ENCODE measurements at regions not wholly inside any gene's neighbourhood (a gene's known extent, or its start where the extent isn't known, plus 50 kb on each side); places are given as distances from the start of the nearest gene placed in this dataset.
"Not testable (repeated sequence)": the region's sequence is repeated elsewhere in the genome, so short reads cannot be mapped to it uniquely, and the experiment has no call there.

DNA sequence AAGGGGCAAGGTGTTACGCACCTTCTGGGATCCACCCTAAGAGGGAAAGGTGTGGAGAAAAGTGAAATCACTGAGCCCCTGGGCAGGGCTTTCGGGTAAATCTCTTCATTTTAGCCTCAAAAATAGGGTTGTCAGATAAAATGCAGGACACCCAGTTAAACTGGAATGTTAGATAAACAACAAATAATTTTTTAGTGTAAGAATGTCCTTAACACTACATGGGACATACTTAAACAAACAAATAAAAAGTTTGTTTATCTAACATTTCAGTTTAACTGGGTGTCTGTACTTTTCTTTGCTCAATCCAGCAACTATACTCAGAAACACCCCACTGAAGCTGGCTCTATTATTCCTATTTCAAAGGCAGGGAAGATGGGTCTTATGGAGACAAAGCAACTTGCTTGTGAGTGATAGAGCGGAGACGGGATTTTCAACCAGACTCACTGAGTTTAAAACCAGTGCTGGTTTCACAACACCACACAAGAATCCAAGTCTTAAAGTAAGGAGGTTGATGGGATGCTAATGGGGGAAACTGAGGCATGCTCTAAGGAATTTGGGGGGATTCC, 144.8 kb upstream of the RBPJ start:
- no peak for DNase-seq (ENCODE audit: low read depth)

DNA sequence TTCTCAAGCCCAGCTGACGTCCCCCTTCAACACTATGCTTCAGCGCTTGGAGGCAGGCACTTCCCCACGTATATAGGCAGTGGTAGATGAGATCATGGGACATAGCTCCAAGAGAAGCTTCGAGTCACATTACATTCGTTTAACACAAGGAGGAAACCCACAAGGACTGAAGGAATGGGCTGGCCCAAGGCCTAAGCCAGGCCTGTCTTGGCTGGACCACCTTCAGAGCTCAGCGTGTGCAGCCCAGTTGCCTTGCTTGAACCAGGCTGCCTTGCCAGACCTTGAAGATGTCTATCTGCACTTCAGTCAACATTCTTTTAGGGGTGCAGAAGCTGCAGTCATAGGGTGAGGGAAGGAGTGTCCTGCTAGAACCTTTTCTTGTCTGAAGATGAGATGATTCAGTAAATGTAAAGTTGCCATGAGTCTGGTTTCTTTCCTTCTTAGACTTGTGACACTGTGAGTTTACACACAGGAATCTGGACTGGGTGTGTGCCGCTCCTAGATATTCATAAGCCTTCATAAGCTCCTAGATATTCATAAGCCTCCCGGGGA, 144.1 kb upstream of the RBPJ start:
- DNase-seq (ENCODE audit: low read depth) = no peak

DNA sequence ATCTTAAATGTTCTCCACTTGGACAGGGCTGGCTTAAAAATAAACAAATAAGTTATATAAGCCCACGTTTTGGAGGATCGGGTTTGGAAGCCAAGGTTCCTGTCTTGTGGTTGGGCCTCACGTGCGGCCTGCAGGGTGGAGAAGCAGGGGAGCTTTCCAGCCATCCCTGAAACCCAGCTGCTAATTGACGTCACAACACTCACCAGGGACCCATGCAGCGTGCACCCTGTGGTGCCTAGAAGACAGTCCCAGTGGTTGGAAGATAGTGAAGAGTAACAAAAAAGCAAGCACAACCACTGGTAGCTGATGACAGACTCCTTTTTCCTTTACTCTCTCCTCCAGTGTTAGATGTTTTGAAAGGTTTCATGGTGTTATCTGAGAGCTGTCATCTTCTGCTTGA, 142.0 kb upstream of the RBPJ start:
- DNase-seq (ENCODE audit: low read depth) = no peak

DNA sequence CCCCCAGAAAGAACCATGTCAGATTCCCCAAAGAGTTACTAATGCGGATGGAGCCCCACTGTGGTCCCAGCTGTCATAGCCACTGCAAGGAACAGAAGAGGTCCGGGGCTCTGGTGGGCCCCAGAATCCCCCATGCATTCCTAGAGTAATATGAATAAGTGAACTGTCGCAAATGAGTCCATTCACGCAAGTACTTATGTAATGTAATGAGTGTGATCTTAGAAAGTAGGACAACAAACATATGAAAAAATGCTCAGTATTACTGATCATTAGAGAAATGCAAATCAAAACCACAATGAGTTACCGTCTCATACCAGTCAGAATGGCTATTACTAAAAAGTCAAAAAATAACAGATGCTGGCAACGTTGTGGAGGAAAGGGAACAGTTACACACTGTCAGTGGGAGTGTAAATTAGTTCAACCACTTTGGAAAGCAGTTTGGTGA, 141.5 kb upstream of the RBPJ start:
- no peak for DNase-seq (ENCODE audit: low read depth)

DNA sequence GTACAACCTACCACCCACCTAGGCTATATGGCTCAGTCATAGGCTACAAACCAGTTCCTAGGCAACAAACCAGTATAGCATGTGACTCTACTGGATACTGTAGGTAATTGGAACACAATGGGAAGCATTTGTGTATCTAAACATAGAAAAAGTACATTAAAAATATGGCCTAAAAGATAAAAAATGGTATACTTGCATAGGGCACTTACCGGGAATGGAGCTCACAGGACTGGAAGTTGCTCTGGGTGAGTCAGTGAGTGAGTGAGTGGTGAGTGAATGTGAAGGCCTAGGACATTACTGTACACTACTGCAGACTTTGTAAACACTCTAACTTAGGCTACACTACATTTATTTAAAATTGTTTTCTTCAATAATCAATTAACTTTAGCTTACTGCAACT, 139.2 kb upstream of the RBPJ start:
- no peak for DNase-seq (ENCODE audit: low read depth)

DNA sequence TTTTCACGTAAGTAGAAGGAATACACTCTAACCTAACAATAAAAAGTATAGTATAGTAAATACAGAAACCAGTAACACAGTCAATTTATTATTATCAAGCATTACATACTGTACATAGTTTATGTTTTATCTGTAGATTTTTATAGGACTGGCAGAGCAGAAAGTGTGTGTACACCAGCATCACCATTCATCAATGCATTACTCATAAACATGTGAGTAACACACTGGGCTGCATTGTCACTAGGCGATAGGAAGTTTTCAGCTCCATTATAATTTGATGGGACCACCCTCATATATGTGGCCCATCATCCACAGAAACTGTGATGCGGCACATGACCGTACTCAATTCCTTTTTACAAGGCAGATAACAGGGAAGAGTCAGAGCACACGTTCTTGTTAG, 137.8 kb upstream of the RBPJ start:
- no peak for DNase-seq (ENCODE audit: low read depth)

DNA sequence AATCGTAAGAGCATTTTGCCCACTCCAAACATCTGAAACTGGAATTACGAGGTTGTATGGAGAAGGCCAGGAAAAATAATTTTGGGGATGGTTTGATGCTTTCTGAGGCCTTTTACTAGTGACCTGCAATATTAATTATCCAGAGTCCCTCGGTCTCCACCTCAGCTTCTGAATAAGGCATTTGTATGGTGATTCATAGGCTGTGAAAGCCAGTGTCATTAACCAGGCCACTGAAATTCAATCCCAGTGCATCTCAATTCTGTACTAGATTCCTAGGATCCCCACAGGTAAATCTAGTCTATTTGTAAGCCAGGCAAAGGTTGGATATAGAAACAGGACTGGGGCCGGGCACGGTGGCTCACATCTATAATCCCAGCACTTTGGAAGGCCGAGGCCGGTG, 135.4 kb upstream of the RBPJ start:
- no peak for DNase-seq (ENCODE audit: low read depth)

DNA sequence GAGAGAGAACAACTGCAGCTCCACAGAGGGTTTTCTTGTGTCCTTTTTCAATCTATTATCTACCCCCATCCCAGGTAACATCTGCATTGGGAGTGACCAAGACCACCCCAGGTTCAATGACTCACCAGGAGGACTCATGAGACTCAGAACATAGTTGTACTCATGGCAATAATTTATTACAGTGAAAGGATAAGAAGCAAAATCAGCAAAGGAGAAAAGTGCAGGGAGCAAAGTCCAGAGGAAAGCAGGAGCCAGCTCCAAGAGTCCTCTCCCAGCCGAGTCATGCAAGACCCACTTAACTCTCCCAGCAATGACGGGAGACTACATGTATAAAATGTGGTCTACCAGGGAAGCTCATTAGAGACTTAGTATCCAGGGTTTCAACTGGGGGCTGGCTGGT, 129.5 kb upstream of the RBPJ start:
- DNase-seq (ENCODE audit: low read depth) = no peak

DNA sequence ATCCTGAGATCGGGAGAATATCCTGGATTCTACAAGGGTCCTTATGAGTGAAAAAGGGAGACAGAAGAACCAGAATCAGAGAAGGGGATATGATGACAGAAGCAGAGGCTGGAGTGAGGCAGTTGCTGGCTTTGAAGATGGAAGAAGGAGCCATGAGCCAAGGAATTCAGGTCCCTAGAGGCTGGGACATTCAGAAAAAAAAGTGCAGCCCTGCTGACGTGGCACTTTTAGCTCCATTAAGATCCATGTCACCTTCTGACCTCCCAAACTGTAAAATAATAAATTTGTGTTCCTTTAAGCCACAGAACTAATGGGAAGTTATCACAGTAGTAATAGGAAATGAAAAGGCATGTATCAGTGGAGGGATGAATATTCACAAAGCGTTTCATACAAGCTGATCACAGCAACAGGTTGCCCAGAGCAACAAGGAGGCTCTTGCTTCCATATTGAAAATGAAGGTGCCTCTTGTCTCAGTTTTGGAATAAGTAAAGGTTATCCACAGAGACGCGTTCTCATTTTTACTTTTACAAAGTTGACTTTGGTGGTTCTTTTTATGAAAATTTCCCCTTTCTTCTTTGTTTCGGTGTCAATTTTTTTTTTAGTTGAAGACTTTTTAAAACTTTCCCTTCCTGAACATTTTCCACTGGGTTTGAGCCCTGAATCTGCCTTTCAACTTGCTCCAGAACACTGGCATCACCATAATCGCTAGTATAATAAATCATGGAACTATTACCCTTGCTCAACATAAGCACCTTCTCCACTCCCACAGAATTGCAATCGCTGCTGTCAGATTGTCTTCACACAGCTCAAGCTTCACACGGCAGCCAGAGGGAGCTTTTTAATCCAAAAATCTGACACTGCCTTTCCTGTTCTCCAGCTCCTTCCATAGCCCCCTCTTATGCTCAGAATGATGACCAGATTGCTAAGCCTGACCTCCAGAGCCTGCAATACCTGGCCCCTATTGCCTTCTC, 127.6 kb upstream of the RBPJ start:
- no peak for DNase-seq (ENCODE audit: low read depth)

DNA sequence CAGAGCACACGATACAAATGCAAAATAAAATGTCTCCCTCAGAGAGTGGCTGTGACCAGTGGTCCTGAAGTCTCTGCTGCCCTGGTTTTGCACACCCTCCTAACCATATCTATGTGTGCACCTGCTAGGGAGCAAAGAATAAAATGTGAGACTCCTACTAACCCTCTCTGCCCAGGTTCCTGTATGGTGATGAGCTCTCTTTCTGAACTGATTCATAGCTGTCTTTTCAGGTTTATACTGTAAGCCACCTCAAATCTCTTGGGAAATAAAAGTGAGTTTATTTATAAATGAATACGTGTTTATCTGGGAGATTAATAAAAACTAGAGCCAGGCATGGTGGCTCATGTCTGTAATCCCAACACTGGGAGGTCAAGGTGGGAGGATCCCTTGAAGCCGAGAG, 126.0 kb upstream of the RBPJ start:
- DNase-seq (ENCODE audit: low read depth) = no peak

DNA sequence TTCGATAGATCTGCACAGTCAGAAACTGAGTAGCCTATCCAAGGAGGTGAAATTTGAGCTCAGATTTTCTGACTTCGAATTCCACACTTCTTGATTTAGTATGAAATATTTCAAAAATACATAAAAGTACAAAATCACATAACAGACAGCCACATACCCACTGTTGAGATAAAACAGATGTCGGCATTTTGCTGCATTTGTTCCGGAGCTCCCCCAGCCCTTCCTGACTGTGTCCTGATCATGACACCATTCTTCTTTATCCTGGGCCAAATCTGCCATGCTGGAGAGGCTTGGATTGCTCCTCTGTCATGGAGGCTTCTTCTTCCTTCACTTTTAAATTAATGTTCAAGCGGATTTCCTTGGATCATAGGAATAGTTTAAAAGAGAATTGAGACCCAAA, 124.2 kb upstream of the RBPJ start:
- no peak for DNase-seq (ENCODE audit: low read depth)

DNA sequence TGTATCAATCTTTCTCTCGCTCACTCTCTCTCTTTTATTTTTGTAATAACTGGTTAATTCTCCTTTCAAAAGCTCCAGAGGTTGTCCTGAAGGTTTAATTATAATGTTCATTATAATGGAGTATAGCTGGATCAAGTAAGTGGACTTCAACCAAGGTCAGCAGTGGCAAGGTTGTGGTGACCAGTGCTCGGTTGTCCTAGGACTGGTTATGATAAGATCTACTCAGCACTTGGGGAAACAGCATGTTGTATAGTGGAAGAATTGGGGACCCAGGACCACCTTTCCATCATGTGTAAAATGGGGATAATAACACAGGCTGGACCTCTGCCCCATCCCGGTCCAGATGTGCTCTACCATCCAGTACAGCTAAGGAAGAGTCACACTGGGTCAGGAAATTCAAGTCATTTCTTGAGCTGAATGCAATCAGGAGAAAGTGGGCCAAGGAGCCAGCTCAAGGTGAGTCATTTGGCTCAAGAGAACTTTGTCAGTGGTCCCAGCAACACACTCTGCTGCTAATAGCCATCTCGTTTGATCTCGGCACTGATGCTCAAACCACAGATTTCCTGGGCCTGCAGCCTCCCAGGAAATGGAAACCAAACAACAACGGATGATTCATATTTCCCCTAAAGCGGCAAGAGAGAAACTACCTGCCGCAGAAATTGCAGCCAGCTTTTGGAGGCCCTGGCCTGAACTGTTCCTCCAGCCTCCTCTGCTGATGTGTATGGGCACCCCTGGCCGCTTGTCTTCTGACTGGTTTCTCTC, 123.6 kb upstream of the RBPJ start:
- DNase-seq (ENCODE audit: low read depth) = peak; percentile 53

DNA sequence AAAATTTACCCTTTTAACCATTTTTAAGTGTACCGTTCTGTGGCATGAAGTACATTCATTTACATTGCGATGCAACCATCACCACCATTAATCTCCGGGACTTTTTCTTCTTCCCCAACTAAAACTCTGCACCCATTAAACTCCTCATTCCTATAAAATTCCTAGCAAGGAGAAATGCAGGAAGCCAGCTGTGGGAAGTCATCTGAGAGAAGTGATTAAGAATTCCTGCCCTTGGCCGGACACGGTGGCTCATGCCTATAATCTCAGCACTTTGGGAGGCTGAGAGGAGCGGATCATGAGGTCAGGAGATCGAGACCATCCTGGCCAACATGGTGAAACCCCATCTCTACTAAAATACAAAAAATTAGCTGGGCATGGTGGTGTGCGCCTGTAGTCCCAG, 121.9 kb upstream of the RBPJ start:
- DNase-seq (ENCODE audit: low read depth) = not testable (repeated sequence)

DNA sequence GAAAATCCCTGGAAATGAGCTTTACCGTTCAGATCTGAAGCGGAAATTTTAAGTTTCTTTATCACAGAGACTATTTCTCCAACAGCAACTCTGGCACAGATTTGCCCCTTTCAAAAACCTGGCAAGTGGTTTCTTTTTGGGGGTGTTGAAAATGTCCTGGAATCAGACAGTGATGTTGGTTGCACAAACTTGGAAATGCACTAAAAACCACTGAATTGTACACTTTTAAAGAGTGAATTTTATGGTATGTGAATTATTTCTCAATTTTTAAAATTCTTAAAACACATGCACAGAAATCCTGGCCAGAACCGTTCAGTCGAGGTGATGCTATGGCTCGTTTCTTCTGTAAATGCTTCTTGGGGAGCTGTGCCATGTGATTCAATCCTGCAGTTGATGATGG, 121.2 kb upstream of the RBPJ start:
- no peak for DNase-seq (ENCODE audit: low read depth)

DNA sequence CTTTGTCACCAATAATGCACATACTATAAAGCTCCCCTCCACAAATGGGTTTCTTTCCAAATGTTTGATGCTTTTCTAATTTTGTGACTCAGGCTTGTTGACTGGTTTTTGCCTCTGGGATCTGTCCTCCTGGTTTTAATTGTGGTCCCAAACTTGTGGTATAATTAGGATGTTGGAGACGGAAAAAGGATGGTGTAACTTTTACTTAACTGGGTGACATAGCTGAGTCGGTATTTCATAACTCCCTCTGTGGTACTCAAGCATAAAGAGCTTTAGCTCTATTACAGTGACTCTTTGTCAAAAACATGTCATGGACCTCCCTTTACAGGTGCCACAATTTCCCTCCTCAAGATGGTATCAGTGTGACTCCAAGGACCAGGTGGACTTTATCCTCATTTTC, 119.7 kb upstream of the RBPJ start:
- DNase-seq (ENCODE audit: low read depth) = no peak

DNA sequence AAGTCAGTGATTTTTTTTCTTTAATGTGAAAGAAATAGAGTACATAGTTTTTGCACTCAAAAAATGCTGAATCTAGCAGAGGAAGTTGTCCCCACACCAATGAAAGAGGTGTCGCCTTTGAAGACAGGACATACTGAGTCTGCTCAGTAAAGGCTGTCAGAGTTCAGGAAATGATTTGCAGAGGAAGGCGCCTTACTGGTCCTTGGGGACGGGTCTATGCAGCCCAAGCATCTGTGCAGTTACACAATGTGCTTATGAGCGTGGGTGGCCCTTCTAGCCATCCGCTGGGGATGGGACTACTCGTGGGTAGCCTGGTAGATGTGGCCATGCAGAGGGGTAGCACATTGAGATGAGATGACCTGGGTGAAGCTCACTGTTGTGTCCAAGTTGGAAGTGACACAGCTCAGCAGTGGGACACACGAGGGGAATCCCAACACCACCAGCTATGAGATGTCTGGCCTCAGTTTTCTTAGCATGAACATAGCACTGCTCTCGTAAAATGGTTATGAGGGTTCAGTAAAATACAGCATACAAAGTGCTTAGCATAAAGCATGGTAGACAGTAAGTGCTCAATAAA, 116.5 kb upstream of the RBPJ start:
- no peak for DNase-seq (ENCODE audit: low read depth)

DNA sequence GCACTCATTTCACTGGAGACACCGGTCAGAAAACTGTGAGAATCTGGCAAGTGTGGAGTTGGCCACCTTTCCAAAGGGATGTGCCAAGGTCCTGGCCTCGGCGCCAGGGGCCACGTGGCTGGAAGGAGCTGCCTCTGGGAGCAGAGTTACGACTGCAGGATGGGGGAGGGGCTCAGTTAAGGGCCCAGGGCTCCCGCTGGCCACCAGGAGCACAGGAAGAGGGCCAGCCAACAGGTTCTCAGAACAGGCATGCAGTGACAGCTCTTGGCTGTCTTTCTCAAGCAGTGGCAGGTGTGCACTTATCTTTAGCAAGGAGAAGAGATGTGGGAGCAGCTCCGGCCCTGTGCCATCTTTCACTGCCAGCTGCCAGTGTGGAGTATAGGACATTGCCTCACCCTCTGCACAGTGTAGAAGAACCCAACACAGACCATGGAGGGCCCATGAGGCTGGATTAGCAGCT, 115.9 kb upstream of the RBPJ start:
- no peak for DNase-seq (ENCODE audit: low read depth)

DNA sequence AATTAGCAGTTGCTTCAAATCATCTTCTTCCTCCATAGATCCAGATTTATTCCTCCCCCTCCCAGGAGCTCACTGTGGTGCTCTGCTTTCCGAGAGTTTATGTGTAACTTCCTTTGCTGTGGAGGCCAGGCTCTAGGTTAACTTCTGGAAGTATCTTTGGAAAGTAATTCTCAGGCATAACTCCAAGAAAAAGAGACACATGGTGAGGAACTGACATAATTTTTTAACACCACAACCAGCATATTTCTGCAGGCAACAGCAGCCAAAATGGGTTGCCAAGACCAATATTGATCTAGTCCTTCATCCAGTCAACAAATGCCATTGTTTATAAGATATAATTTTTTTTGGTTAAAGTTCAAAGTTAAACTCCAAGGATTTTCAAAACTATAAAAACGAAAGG, 114.5 kb upstream of the RBPJ start:
- no peak for DNase-seq (ENCODE audit: low read depth)

DNA sequence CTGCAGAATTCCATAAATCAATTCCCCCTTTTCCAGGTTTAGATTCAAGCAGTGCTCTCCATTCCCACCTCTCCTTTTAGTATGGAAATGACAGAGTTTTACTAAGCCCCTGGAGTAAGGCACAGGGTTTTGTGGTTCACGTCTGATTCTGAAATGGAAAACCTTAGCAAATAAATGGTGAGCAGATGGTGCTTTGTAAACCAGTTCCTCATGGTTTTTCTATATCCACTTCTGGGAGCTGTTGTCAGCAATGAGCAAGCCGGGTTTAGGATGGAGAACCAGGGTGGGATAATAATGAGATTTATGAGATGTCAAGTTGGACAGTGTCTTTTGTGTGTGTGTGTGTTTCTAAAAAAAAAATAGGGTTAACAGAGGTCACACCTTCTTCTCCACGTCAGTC, 113.8 kb upstream of the RBPJ start:
- DNase-seq (ENCODE audit: low read depth) = no peak

DNA sequence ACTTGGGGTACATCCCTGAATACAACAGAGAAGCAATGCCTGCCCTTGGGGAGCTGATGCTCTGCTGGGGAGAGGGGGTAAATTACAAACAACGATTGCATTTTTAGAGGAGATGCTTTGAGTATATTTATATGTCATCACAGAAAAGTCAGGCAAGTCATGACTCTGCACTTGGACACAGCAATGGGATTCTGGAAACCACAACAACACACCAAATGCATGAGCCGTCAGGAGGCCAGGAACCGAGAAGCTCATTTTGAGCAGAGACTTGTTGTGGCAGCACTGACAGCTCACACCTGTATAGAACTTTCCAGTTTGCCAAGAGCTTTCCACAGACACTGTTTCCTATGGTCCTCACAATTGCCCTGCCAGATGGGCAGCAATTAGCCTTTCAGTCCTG, 113.2 kb upstream of the RBPJ start:
- no peak for DNase-seq (ENCODE audit: low read depth)

DNA sequence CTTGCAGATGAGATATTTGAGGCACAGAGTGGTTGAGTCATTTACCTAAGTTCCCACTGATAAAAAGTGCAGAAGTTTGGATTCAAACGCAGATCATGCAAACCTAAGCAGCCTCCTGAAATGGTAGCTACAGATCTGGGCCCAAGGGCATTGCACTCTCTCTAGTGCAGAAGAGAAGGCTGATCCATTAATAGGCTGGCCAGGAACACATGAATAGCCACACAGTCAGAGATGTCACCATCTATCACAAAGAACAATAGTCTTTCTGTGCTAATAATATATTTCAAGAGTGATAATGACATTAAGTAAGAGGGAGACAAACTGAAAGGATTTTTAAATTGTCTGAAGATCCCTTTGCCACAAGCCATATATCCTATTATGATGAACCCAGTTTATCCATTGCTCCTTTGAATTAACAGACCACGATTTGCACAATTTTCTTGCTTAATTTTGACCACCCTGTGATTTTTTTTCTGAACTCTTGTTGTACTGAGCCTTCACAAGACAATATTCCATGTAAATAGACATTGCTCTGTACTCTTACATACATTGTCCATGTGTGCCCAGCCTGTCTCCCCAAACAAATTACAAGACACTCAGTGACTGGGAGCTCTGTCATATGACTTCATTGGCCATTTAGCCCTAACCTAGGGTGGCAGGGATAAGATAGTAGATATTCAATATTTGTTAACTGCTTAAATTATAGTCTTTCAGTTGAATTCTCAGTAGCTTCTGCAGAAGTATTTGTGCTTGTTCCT, 112.4 kb upstream of the RBPJ start:
- no peak for DNase-seq (ENCODE audit: low read depth)
